Uterus (tissue), 3 donors: ENCODE measurements at regions not wholly inside any gene's neighbourhood (a gene's known extent, or its start where the extent isn't known, plus 50 kb on each side); places are given as distances from the start of the nearest gene placed in this dataset.

Source experiments
- DNase-seq, 2 donors: peaks; one replicate each; pipeline ENCODE4 v3.0.0-alpha.2; 2019 to 2020
- H3K27ac ChIP-seq, 2 donors: fragments of 200-600 bp; sonication (generic); 1 replicate in 1 of 2; 2 replicates in 1 of 2; pipeline ENCODE4 v1.5.1; 2016 to 2018
- H3K27me3 ChIP-seq, 2 donors: fragments of 200-600 bp; sonication (generic); one replicate each; pipeline ENCODE4 v1.5.1; 2018 to 2019; ENCODE audit warnings: control low read depth in 1 of 2
- H3K36me3 ChIP-seq, 2 donors: fragments of 200-600 bp; sonication (generic); one replicate each; pipeline ENCODE4 v1.5.1; 2019; ENCODE audit warnings: control low read depth in 1 of 2
- H3K4me1 ChIP-seq, 2 donors: fragments of 200-600 bp; sonication (generic); one replicate each; pipeline ENCODE4 v1.5.1; 2018 to 2019; ENCODE audit warnings: control low read depth in 1 of 2
- H3K4me3 ChIP-seq, 2 donors: fragments of 200-600 bp; sonication (generic); 1 replicate in 1 of 2; 2 replicates in 1 of 2; pipeline ENCODE4 v1.5.1; 2018 to 2019; ENCODE audit warnings: mild to moderate bottlenecking in 1 of 2
- H3K9me3 ChIP-seq, 2 donors: fragments of 200-600 bp; sonication (generic); one replicate each; pipeline ENCODE4 v1.5.1; 2019; ENCODE audit warnings: control low read depth in 1 of 2
- CTCF ChIP-seq, 4 experiments: fragments of 200-600 bp in 2 of 4; fragments of 450-650 bp in 2 of 4; sonication (generic) in 2 of 4; IDR thresholded peaks; one replicate each; pipeline ENCODE4 v1.5.1; 2016 to 2019; ENCODE audit warnings: antibody characterized with exemption in 4 of 4, mild to moderate bottlenecking in 2 of 4, moderate library complexity in 1 of 4
- POLR2A ChIP-seq, 2 donors: fragments of 450-650 bp; IDR thresholded peaks; one replicate each; pipeline ENCODE4 v1.6.1; 2016; ENCODE audit warnings: antibody characterized with exemption in 2 of 2, mild to moderate bottlenecking in 1 of 2, moderate library complexity in 1 of 2
- intact Hi-C: fragments of 100-400 bp; cut with DNase I; formaldehyde crosslinking; loops from one replicate; pipeline ENCODE4 v1.15.1; 2023; ENCODE audit warnings: low total_unique reads
- donor health status: DM: yes; HTN: yes; CAD: no.

GRCh38 chr17:72297326-72298115 is 176.7 kb downstream of the SOX9 start:
- H3K4me1 ChIP-seq: no peaks in the 10 kb centered on the region
- no peak overlapping the region for H3K4me3 ChIP-seq
- no peaks in the 10 kb centered on the region for H3K27me3 ChIP-seq
- no peaks in the 10 kb centered on the region for H3K36me3 ChIP-seq
- TF ChIP-seq CTCF (IDR thresholded peaks at IDR 0.05) (no peak), POLR2A (IDR thresholded peaks at IDR 0.05) (no peak)
- intact Hi-C loops: no loop called here
- H3K27ac ChIP-seq: no peak overlapping the region
- DNase-seq: no peak
- no peaks in the 10 kb centered on the region for H3K9me3 ChIP-seq

DNA sequence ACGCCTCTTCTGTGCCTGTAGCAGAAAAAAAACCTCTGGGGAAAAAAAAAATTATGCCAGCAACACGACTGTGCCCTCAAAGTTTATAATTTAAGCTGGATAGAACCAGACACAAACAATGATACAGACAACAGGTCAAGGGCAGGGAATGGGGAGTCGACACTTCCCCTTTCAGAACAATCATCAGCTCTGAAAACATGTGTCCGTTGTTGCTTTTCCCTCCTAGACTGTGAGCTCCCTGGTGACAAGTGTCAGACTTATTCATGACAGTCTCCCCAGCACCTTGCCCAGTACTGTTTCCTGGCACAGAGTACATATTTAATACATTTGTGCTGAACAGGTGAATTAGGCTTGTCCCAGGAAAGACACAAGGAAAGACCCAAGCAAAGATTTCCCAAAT is 178.3 kb downstream of the SOX9 start:
- DNase-seq: no peak
- H3K4me3 ChIP-seq: no peak overlapping the region
- intact Hi-C loops: no loop called here
- no peaks in the 10 kb centered on the region for H3K4me1 ChIP-seq
- no peaks in the 10 kb centered on the region for H3K36me3 ChIP-seq
- TF ChIP-seq CTCF (IDR thresholded peaks at IDR 0.05) (no peak), POLR2A (IDR thresholded peaks at IDR 0.05) (no peak)
- no peaks in the 10 kb centered on the region for H3K9me3 ChIP-seq
- no peaks in the 10 kb centered on the region for H3K27me3 ChIP-seq
- H3K27ac ChIP-seq: no peak overlapping the region

DNA sequence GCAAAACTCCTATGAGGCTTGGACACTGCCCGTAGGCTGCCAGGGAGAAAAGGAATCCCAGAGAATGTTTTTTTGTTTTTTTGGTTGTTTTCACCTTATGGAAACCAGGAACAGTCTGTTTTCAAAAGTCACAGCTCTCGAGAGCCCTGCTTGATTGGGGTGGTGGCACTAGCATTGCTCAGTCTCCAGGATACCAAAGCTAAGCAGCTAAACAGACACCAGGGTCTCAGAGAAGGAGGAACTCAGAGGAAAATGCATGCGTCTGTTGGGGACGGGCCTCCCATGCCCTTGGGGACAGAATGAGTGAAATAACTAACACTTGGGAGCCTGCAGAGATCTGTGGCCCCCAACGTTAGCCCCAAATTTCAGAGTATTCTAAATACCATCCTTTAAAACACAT is 178.8 kb downstream of the SOX9 start:
- H3K9me3 ChIP-seq: no peaks in the 10 kb centered on the region
- no peak for DNase-seq
- no peaks in the 10 kb centered on the region for H3K4me1 ChIP-seq
- intact Hi-C loops: no loop called here
- H3K4me3 ChIP-seq: no peak overlapping the region
- TF ChIP-seq CTCF (IDR thresholded peaks at IDR 0.05) (no peak), POLR2A (IDR thresholded peaks at IDR 0.05) (no peak)
- no peak overlapping the region for H3K27ac ChIP-seq
- H3K27me3 ChIP-seq: no peaks in the 10 kb centered on the region
- H3K36me3 ChIP-seq: no peaks in the 10 kb centered on the region

DNA sequence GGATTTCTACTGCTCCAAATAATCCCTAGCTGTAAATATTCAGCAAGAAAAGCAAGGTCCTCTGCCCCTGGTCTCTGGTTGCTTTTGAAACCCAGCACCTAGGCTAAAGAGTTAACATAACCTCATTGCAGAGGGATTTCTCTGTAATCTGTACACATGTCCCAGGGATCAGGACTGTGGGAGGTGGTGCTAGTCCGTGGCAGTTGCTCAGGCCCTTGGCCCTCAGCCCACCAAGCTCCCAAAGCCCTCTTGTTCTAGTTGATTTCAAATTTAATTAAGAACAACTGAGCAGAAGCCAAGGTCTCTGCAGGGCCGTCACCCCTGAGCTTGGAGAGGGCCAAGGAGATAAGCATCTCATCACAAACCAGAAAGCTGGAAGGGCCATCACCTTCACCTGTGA is 181.1 kb downstream of the SOX9 start:
- intact Hi-C loops: no loop called here
- Histone ChIP-seq H3K4me3 (no peak overlapping the region), H3K9me3 (no peaks in the 10 kb centered on the region), H3K27me3 (no peaks in the 10 kb centered on the region), H3K27ac (no peak overlapping the region), H3K4me1 (no peaks in the 10 kb centered on the region), H3K36me3 (no peaks in the 10 kb centered on the region)
- no peak for TF ChIP-seq CTCF (IDR thresholded peaks at IDR 0.05)
- no peak for TF ChIP-seq POLR2A (IDR thresholded peaks at IDR 0.05)
- no peak for DNase-seq

DNA sequence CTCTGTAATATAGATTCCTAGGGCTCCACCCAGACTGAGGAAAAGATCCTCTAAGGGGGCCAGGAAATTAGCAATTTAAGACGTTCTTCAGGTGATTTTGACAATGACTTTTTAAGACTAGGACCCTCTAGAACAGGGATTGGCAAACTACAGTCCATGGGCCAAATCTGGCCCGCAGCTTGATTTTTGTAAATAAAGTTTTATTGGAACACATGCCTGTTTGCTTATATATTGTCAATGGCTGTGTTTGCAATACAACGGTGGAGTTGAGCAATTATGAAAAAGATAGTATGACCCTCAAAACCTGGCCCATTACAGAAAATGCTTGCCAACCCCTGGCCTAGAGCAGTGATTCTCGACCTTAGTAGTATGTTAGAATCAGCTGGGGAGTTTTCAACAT is 181.9 kb downstream of the SOX9 start:
- intact Hi-C loops: no loop called here
- TF ChIP-seq POLR2A (IDR thresholded peaks at IDR 0.05) (no peak), CTCF (IDR thresholded peaks at IDR 0.05) (no peak)
- Histone ChIP-seq H3K9me3 (no peaks in the 10 kb centered on the region), H3K27ac (no peak overlapping the region), H3K27me3 (no peaks in the 10 kb centered on the region), H3K4me1 (no peaks in the 10 kb centered on the region), H3K36me3 (no peaks in the 10 kb centered on the region), H3K4me3 (no peak overlapping the region)
- no peak for DNase-seq
